SK-N-SH (cell line): ENCODE measurements at regions not wholly inside any gene's neighbourhood (a gene's known extent, or its start where the extent isn't known, plus 50 kb on each side); places are given as distances from the start of the nearest gene placed in this dataset.

ENCODE experiments used
- EP300 ChIP-seq, 2 experiments: IDR thresholded peaks; 2 replicates each; pipeline versions ENCODE4 v1.4.0 to v1.6.1; 2012; ENCODE audit warnings: borderline replicate concordance in 1 of 2, low read depth in 1 of 2, low read length in 1 of 2
- REST ChIP-seq: IDR thresholded peaks from 2 replicates; pipeline ENCODE4 v1.6.1; 2012; ENCODE audit warnings: mild to moderate bottlenecking, low read depth, low read length, moderate library complexity

- TF ChIP-seq REST (no peak), EP300 (IDR thresholded peaks at IDR 0.05; ENCODE audit: borderline replicate concordance in 1 of 2, low read depth in 1 of 2, low read length in 1 of 2) (no peak)
Observed at GRCh38 chr18:67269206-67269605, 247.3 kb downstream of the DSEL start.
